Activated CD4-positive, alpha-beta memory T cell treated with anti-CD3 and anti-CD28 coated beads for 36 hours (primary cell): ENCODE measurements at regions not wholly inside any gene's neighbourhood (a gene's known extent, or its start where the extent isn't known, plus 50 kb on each side); places are given as distances from the start of the nearest gene placed in this dataset.
"Not testable (repeated sequence)": the region's sequence is repeated elsewhere in the genome, so short reads cannot be mapped to it uniquely, and the experiment has no call there.

ENCODE experiments used
- CTCF ChIA-PET: fragments of 350-600 bp; sonication (Branson Sonifier 250); formaldehyde crosslinking; loops from one replicate; lab custom pipeline; 2021; ENCODE audit warnings: antibody characterized with exemption, inconsistent platforms; lab: Charles Lee
- POLR2A ChIA-PET: fragments of 350-600 bp; sonication (Branson Sonifier 250); formaldehyde crosslinking; loops from one replicate; lab custom pipeline; 2021; ENCODE audit warnings: antibody characterized with exemption; lab: Charles Lee
- DNase-seq: peaks from one replicate; pipeline ENCODE4 v3.0.0-alpha.2; 2020
- H3K27ac Mint-ChIP-seq: one replicate; pipeline ENCODE4 v1.8.0; 2021; ENCODE audit warnings: mixed read lengths
- H3K27me3 Mint-ChIP-seq: one replicate; pipeline ENCODE4 v1.8.0; 2021; ENCODE audit warnings: mixed read lengths
- H3K36me3 Mint-ChIP-seq: one replicate; pipeline ENCODE4 v1.8.0; 2021; ENCODE audit warnings: mixed read lengths
- H3K4me1 Mint-ChIP-seq: one replicate; pipeline ENCODE4 v1.8.0; 2021; ENCODE audit warnings: low read depth, mixed read lengths
- H3K4me3 Mint-ChIP-seq: one replicate; pipeline ENCODE4 v1.8.0; 2021; ENCODE audit warnings: mild to moderate bottlenecking, mixed read lengths
- H3K9me3 Mint-ChIP-seq: one replicate; pipeline ENCODE4 v1.8.0; 2021; ENCODE audit warnings: mixed read lengths
- intact Hi-C: fragments of 100-400 bp; cut with micrococcal nuclease; formaldehyde crosslinking; loops from one replicate; pipeline ENCODE4 v1.15.1; 2023

DNA sequence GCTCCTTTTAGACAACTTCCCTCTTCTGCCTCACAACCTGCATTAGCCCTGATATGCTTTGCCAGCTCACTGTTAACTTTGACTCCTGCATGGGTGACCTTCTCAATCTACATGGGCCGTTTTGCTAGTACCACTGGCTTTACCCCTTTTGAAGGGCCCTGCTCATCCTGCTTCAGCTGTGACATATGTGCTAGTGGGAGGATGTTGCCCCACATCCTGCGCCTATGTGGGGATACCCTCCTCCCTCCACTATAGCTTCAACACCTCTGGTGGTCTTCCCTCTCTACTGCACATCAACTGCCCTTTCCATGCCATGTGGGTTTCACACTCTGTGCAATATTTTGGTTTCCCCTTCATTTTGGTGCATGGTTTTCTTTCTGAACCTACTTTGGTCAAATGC is 1235.5 kb downstream of the RPIA start:
- H3K36me3 Mint-ChIP-seq, H3K4me1 Mint-ChIP-seq, DNase-seq, H3K4me3 Mint-ChIP-seq, POLR2A ChIA-PET, H3K27me3 Mint-ChIP-seq, CTCF ChIA-PET, H3K9me3 Mint-ChIP-seq, H3K27ac Mint-ChIP-seq, intact Hi-C loops: not testable (repeated sequence)

DNA sequence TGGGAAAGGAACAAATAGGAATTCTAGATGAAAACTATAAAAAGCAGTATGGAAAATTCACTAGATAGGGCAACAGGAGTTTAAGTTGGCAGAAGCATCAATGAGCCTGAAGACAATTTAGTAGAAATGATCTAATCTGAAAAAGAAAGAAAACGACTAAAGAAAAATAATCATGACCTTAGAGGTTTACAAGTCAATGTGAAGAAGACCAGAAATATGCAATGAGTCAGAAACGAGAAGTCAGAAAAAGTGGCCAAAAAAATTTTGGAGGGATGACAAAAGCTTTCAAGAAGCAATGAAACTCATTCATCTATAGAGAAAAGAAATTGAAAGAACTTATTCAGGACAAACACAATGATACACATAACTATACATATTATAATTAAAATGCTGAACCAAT is 1244.0 kb downstream of the RPIA start:
- H3K27me3 Mint-ChIP-seq, CTCF ChIA-PET, H3K4me1 Mint-ChIP-seq, POLR2A ChIA-PET, H3K36me3 Mint-ChIP-seq, intact Hi-C loops, H3K4me3 Mint-ChIP-seq, H3K27ac Mint-ChIP-seq, DNase-seq, H3K9me3 Mint-ChIP-seq: not testable (repeated sequence)

DNA sequence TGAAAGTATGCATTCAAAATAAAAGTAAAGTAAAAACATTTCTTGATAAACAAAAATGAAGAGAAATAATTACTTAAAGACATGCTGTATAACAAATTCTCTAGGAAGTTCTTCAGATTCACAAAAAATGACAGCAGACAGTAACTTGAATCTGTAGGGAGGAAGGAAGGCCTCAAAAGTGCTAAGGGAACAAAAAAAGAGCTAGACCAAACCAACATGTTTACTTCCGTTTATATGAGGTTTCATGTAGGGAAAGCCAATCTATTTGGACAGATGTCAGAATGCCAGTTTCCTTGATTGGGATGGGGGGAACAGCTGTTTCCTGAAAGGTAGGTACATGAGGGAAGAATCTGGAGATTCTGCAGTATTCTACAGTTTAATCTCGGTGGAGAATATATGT is 1244.5 kb downstream of the RPIA start:
- H3K27me3 Mint-ChIP-seq, H3K27ac Mint-ChIP-seq, POLR2A ChIA-PET, H3K9me3 Mint-ChIP-seq, intact Hi-C loops, H3K4me1 Mint-ChIP-seq, H3K36me3 Mint-ChIP-seq, CTCF ChIA-PET, H3K4me3 Mint-ChIP-seq, DNase-seq: not testable (repeated sequence)

DNA sequence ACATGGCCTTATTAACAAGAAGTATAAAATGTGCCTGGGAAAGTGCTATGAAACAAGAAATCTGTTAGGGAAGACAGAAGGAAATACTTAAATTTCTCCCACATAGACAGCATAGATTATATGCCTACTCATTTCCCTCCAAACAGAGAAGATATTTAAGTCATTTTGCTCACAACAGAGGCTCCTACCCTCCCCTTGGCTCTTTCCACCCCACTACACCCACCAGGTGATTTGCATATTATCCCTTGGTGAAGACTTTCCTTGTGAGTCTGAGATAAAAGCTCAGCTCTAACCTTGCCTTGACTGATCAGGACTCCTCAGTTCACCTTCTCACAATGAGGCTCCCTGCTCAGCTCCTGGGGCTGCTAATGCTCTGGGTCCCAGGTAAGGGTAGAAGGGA is 1245.1 kb downstream of the RPIA start:
- H3K27me3 Mint-ChIP-seq, H3K4me3 Mint-ChIP-seq, DNase-seq, CTCF ChIA-PET, POLR2A ChIA-PET, H3K27ac Mint-ChIP-seq, H3K4me1 Mint-ChIP-seq, H3K9me3 Mint-ChIP-seq, intact Hi-C loops, H3K36me3 Mint-ChIP-seq: not testable (repeated sequence)

DNA sequence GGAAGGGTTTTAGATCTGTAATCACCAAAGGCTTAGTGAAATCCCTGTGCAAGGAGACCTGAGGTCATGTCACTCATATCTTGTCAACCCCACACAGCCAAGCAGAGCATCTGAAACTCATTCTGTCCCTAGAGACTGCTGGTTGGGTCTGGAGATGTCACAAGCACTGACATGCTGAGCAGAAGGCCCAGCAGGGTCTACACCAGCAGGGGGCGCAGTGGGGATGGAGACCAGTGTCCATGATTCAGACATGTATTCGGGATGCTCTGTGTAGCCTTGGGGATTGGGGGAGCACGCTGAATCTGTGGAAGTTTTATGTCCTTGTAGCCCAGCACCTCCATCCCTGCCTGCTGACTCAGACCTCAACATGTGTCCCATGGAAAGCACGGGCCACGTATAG is 1247.3 kb downstream of the RPIA start:
- intact Hi-C loops, H3K9me3 Mint-ChIP-seq, H3K4me1 Mint-ChIP-seq, CTCF ChIA-PET, H3K4me3 Mint-ChIP-seq, H3K27me3 Mint-ChIP-seq, H3K36me3 Mint-ChIP-seq, H3K27ac Mint-ChIP-seq, POLR2A ChIA-PET, DNase-seq: not testable (repeated sequence)

DNA sequence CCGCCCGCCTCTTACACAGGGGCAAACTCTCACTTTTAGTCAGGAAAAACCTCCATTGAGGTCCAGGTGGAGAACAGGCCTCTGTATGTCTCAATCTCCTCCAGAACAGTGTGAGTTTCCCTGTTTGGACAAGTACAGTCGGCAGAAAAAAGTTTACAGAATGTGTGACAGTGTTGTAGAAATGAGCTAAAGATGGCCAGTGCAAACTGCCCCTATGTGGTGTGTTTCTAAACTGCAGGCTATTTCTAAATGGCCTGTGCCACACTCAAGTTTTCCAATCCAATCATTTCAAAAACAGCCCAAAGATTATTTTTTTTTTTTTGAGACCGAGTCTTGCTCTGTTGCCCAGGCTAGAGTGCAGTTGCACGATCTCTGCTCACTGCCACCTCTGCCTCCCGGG is 1252.8 kb downstream of the RPIA start:
- H3K4me3 Mint-ChIP-seq, H3K9me3 Mint-ChIP-seq, H3K4me1 Mint-ChIP-seq, H3K27me3 Mint-ChIP-seq, CTCF ChIA-PET, POLR2A ChIA-PET, H3K36me3 Mint-ChIP-seq, DNase-seq, intact Hi-C loops, H3K27ac Mint-ChIP-seq: not testable (repeated sequence)

DNA sequence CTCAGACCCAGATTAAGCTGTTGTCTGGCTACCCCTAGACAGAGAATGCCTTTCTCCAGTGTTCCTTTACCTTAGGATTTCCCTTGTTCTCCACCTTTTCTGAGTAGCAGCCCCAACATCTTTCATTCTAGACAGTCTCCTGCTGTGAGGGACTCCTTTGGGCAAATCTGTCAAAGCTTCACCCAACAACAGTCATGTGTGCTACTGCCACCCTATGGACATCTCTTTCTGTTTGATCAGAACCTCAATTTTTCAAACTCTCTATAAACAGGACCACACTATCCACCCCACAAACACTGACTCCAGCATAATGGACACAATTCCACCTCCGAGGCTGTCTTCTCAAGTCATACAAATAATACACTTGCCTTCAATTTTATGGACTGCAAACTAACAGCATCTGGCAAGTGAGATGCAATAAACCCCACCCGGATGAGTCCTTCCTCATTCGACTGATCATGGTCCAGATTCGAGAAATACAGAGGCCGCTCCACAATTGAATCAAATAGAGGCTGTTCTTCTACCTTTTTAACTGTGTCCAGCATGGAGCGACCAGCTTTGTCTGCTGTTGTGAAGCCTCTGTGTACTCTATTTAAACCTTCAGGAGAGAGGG is 1253.6 kb downstream of the RPIA start:
- H3K36me3 Mint-ChIP-seq, CTCF ChIA-PET, H3K9me3 Mint-ChIP-seq, DNase-seq, H3K4me1 Mint-ChIP-seq, intact Hi-C loops, H3K4me3 Mint-ChIP-seq, H3K27me3 Mint-ChIP-seq, POLR2A ChIA-PET, H3K27ac Mint-ChIP-seq: not testable (repeated sequence)

DNA sequence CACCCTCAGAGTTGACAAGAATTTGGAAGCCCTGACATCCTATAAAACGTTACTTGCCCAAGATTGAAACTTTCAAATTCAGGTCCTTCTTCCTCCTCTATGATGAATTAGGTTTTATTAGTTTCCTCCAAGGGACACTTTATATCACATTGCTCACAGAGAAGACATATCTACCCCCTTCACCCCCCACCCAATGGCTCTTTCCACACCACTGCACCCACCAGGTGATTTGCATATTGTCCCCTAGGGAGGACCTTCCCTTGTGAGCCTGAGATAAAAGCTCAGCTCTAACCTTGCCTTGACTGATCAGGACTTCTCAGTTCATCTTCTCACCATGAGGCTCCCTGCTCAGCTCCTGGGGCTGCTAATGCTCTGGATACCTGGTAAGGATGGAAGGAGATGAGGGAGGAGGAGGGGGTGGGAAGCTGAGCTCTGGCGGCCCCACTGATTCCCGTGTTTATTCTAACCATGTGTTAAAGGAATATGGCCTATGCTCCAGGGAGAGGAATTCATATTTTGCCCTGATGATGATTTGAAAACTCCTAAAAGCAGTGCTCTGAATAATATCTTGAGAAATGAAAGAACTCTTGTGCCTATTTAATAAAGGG is 1255.8 kb downstream of the RPIA start:
- CTCF ChIA-PET, H3K27ac Mint-ChIP-seq, H3K27me3 Mint-ChIP-seq, DNase-seq, H3K4me1 Mint-ChIP-seq, H3K9me3 Mint-ChIP-seq, H3K36me3 Mint-ChIP-seq, H3K4me3 Mint-ChIP-seq, POLR2A ChIA-PET, intact Hi-C loops: not testable (repeated sequence)

DNA sequence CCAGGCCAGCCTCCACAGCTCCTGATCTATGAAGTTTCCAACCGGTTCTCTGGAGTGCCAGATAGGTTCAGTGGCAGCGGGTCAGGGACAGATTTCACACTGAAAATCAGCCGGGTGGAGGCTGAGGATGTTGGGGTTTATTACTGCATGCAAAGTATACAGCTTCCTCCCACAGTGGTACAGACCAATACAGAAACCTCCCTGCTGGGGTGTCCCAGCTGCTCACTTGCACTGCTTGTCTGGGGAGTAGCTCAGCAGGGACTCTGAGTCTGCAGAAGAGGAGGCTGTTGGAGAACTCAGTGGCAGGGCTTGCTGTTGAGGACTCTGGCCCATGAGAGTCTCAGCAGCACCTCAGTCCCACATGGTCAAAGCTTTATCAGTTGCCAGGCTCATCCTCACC is 1256.6 kb downstream of the RPIA start:
- POLR2A ChIA-PET, H3K27ac Mint-ChIP-seq, H3K27me3 Mint-ChIP-seq, H3K36me3 Mint-ChIP-seq, CTCF ChIA-PET, H3K9me3 Mint-ChIP-seq, DNase-seq, H3K4me1 Mint-ChIP-seq, H3K4me3 Mint-ChIP-seq, intact Hi-C loops: not testable (repeated sequence)

DNA sequence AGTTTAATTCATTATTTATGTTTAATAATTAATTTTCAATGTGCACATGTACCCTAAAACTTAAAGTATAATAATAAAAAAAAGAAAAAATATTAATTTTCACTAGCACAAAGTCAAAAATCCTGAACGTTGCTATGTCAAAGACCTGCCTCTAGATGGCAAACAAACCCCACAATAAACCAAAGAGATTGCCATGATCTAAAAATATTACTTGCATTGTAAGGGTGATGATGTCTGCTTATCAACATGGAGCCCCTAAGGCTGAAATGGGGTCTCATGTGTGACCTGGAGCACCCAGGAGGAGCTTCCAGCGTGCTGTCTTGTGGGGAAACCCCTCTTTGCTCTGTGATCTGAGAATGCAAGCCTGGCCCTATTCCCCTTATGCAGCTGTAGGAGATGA is 1259.3 kb downstream of the RPIA start:
- CTCF ChIA-PET, H3K9me3 Mint-ChIP-seq, H3K36me3 Mint-ChIP-seq, H3K4me1 Mint-ChIP-seq, intact Hi-C loops, H3K4me3 Mint-ChIP-seq, H3K27ac Mint-ChIP-seq, H3K27me3 Mint-ChIP-seq, POLR2A ChIA-PET, DNase-seq: not testable (repeated sequence)

DNA sequence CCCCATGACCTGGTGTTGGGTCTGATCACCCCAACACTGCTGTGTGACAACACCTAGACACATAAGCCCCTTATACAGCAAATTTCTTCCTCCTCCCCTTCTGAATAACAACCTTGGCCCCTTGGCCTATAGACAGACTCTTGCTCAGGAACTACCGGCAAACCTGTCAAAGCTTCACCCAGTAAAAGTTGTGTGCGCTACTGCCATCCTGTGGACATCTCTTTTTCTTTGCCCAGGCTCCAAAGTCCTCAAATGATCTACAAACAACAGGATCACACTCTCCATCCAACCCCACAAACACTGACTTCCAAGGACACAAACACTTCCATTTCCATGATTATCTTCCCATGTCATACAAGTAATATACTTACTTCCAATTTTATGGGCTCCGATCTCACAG is 1265.8 kb downstream of the RPIA start:
- DNase-seq, H3K27me3 Mint-ChIP-seq, CTCF ChIA-PET, H3K4me1 Mint-ChIP-seq, intact Hi-C loops, H3K27ac Mint-ChIP-seq, H3K36me3 Mint-ChIP-seq, H3K4me3 Mint-ChIP-seq, POLR2A ChIA-PET, H3K9me3 Mint-ChIP-seq: not testable (repeated sequence)

DNA sequence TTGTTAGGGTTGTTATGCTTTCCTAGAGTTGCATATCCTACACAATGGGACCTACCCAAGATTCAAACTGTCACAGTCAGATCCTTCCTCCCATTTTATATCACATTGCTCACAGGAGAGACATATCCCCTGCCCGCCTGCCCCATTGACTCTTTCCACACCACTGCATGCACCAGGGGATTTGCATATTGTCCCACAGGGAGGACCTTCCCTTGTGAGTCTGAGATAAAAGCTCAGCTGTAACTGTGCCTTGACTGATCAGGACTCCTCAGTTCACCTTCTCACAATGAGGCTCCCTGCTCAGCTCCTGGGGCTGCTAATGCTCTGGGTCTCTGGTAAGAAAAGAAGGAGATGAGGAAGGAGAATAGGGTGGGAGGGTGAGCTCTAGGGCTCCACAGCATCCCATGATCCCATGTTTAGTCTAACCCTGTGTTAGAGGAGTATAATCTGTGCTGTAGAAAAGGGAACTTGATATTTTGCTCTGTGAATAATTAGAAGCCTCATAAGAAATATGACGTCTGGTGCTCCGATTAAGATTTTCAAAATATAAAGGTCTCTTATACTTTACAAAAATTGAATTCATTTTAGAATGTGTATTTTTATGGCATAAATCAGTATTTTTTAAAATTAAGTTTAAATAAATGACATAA is 1268.4 kb downstream of the RPIA start:
- CTCF ChIA-PET: not testable (repeated sequence)

DNA sequence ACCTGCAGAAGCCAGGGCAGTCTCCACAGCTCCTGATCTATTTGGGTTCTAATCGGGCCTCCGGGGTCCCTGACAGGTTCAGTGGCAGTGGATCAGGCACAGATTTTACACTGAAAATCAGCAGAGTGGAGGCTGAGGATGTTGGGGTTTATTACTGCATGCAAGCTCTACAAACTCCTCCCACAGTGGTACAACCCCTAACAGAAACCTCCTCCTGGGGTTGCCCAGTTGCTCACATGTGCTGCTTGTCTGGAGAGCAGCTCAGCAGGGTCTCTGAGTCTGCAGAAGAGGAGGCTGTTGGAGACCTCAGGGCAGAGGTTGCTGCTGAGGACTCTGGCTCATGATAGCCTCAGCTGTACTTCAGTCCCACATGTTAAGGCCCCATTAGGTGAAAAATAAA is 1269.1 kb downstream of the RPIA start:
- H3K9me3 Mint-ChIP-seq, H3K27me3 Mint-ChIP-seq, H3K27ac Mint-ChIP-seq, POLR2A ChIA-PET, intact Hi-C loops, CTCF ChIA-PET, H3K4me1 Mint-ChIP-seq, DNase-seq, H3K36me3 Mint-ChIP-seq, H3K4me3 Mint-ChIP-seq: not testable (repeated sequence)

More for the DNA sequence above, 1268.4 kb downstream of the RPIA start:
- H3K27ac Mint-ChIP-seq, POLR2A ChIA-PET, H3K4me3 Mint-ChIP-seq, H3K4me1 Mint-ChIP-seq, H3K36me3 Mint-ChIP-seq, H3K27me3 Mint-ChIP-seq, intact Hi-C loops, DNase-seq, H3K9me3 Mint-ChIP-seq: not testable (repeated sequence)
